ENCODE measurements at regions not wholly inside any gene's neighbourhood (a gene's known extent, or its start where the extent isn't known, plus 50 kb on each side); places are given as distances from the start of the nearest gene placed in this dataset.
"Not testable (repeated sequence)": the region's sequence is repeated elsewhere in the genome, so short reads cannot be mapped to it uniquely, and the experiment has no call there.

GRCh38 chr12:46627686-46628085 is 198.1 kb downstream of the SLC38A4 start:
- DNase-seq (ENCODE audit: low read depth, low spot score), result no peak
- Histone ChIP-seq H3K4me1 (ENCODE audit: control insufficient read depth, extremely low read depth, insufficient read depth, low read length) (no peaks in the 10 kb centered on the region), H3K9me3 (replicated peaks; ENCODE audit: control insufficient read depth, insufficient read depth, low read length) (no peaks in the 10 kb centered on the region), H3K4me3 (replicated peaks in 1 of 3; ENCODE audit: insufficient read depth in 1 of 3, low read depth in 1 of 3, low read length in 3 of 3) (no peak overlapping the region), H3K27ac (ENCODE audit: insufficient read depth, low read depth, low read length) (no peak overlapping the region), H3K4me2 (ENCODE audit: insufficient read depth, low read length) (no peak overlapping the region), H3K36me3 (ENCODE audit: control insufficient read depth in 2 of 2, extremely low read depth in 1 of 2, insufficient read depth in 2 of 2, low read length in 2 of 2) (no peaks in the 10 kb centered on the region), H2AFZ (ENCODE audit: low read depth, low read length) (no peak overlapping the region), H3K27me3 (ENCODE audit: control insufficient read depth in 2 of 2, insufficient read depth in 2 of 2, low read length in 2 of 2) (no peaks in the 10 kb centered on the region), H3K79me2 (ENCODE audit: control insufficient read depth, insufficient read depth, low read length) (no peaks in the 10 kb centered on the region), H3K9me1 (replicated peaks; ENCODE audit: control insufficient read depth, extremely low read depth, insufficient read depth, low read length) (no peaks in the 10 kb centered on the region), H3K9ac (replicated peaks; ENCODE audit: extremely low read depth, insufficient read depth, low read length) (no peak overlapping the region), H4K20me1 (replicated peaks; ENCODE audit: control insufficient read depth, extremely low read depth, insufficient read depth, low read length) (no peaks in the 10 kb centered on the region)
- FAIRE-seq, result no peak
- no TSS peak for BruUV-seq (replicated peaks)
- dilution Hi-C loops (cut with MboI; ENCODE audit: extremely low pct_ligation_motif_present, low sequenced_read_pairs) (no loop called here), intact Hi-C loops (cut with micrococcal nuclease) (no loop called here)
- TF ChIP-seq EZH2 (IDR thresholded peaks at IDR 0.05; ENCODE audit: borderline replicate concordance, low read depth, low read length, severe bottlenecking) (no peak), POLR2AphosphoS5 (IDR thresholded peaks at IDR 0.05; ENCODE audit: insufficient read depth, low read depth, low read length) (no peak), CTCF (IDR thresholded peaks at IDR 0.05; ENCODE audit: extremely low read depth in 1 of 2, insufficient read depth in 1 of 2, low read depth in 1 of 2, low read length in 2 of 2) (no peak), POLR2A (IDR thresholded peaks at IDR 0.05; ENCODE audit: low read depth, low read length) (no peak), GATA2 (IDR thresholded peaks at IDR 0.05; ENCODE audit: insufficient read depth, insufficient read length, low read depth, low read length) (no peak), MYC (IDR thresholded peaks at IDR 0.05; ENCODE audit: low read depth, low read length) (no peak), JUN (IDR thresholded peaks at IDR 0.05; ENCODE audit: borderline replicate concordance, insufficient read depth, insufficient read length, low read depth) (no peak), FOS (IDR thresholded peaks at IDR 0.05; ENCODE audit: borderline replicate concordance, insufficient read depth, low read length) (no peak), MAX (IDR thresholded peaks at IDR 0.05; ENCODE audit: insufficient read depth, insufficient read length) (no peak)
- ChIA-PET POLR2A (no interaction called here), CTCF (no interaction called here)

- BruUV-seq (replicated peaks); H4K20me1 ChIP-seq (replicated peaks; ENCODE audit: control insufficient read depth, extremely low read depth, insufficient read depth, low read length); dilution Hi-C loops (cut with MboI; ENCODE audit: extremely low pct_ligation_motif_present, low sequenced_read_pairs); DNase-seq (ENCODE audit: low read depth, low spot score); POLR2A ChIA-PET; H2AFZ ChIP-seq (ENCODE audit: low read depth, low read length); H3K9me3 ChIP-seq (replicated peaks; ENCODE audit: control insufficient read depth, insufficient read depth, low read length); FAIRE-seq; H3K27me3 ChIP-seq (ENCODE audit: control insufficient read depth in 2 of 2, insufficient read depth in 2 of 2, low read length in 2 of 2); H3K36me3 ChIP-seq (ENCODE audit: control insufficient read depth in 2 of 2, extremely low read depth in 1 of 2, insufficient read depth in 2 of 2, low read length in 2 of 2); H3K79me2 ChIP-seq (ENCODE audit: control insufficient read depth, insufficient read depth, low read length); H3K9ac ChIP-seq (replicated peaks; ENCODE audit: extremely low read depth, insufficient read depth, low read length); H3K4me2 ChIP-seq (ENCODE audit: insufficient read depth, low read length); H3K4me1 ChIP-seq (ENCODE audit: control insufficient read depth, extremely low read depth, insufficient read depth, low read length); H3K4me3 ChIP-seq (replicated peaks in 1 of 3; ENCODE audit: insufficient read depth in 1 of 3, low read depth in 1 of 3, low read length in 3 of 3); H3K27ac ChIP-seq (ENCODE audit: insufficient read depth, low read depth, low read length); H3K9me1 ChIP-seq (replicated peaks; ENCODE audit: control insufficient read depth, extremely low read depth, insufficient read depth, low read length); intact Hi-C loops (cut with micrococcal nuclease); CTCF ChIA-PET: not testable (repeated sequence)
Observed at GRCh38 chr12:46619474-46619873, 206.3 kb downstream of the SLC38A4 start.

GRCh38 chr12:46617737-46618136 is 208.1 kb downstream of the SLC38A4 start:
- H3K27ac ChIP-seq (ENCODE audit: insufficient read depth, low read depth, low read length); H3K36me3 ChIP-seq (ENCODE audit: control insufficient read depth in 2 of 2, extremely low read depth in 1 of 2, insufficient read depth in 2 of 2, low read length in 2 of 2); FAIRE-seq; BruUV-seq (replicated peaks); DNase-seq (ENCODE audit: low read depth, low spot score); intact Hi-C loops (cut with micrococcal nuclease); CTCF ChIA-PET; dilution Hi-C loops (cut with MboI; ENCODE audit: extremely low pct_ligation_motif_present, low sequenced_read_pairs); POLR2A ChIA-PET; H3K4me1 ChIP-seq (ENCODE audit: control insufficient read depth, extremely low read depth, insufficient read depth, low read length); H3K9ac ChIP-seq (replicated peaks; ENCODE audit: extremely low read depth, insufficient read depth, low read length); H3K79me2 ChIP-seq (ENCODE audit: control insufficient read depth, insufficient read depth, low read length); H4K20me1 ChIP-seq (replicated peaks; ENCODE audit: control insufficient read depth, extremely low read depth, insufficient read depth, low read length); H3K9me3 ChIP-seq (replicated peaks; ENCODE audit: control insufficient read depth, insufficient read depth, low read length); H3K4me2 ChIP-seq (ENCODE audit: insufficient read depth, low read length); H3K9me1 ChIP-seq (replicated peaks; ENCODE audit: control insufficient read depth, extremely low read depth, insufficient read depth, low read length); H3K27me3 ChIP-seq (ENCODE audit: control insufficient read depth in 2 of 2, insufficient read depth in 2 of 2, low read length in 2 of 2); H2AFZ ChIP-seq (ENCODE audit: low read depth, low read length); H3K4me3 ChIP-seq (replicated peaks in 1 of 3; ENCODE audit: insufficient read depth in 1 of 3, low read depth in 1 of 3, low read length in 3 of 3): not testable (repeated sequence)

Measured in endothelial cell of umbilical vein (primary cell).